ENCODE measurements at regions not wholly inside any gene's neighbourhood (a gene's known extent, or its start where the extent isn't known, plus 50 kb on each side); places are given as distances from the start of the nearest gene placed in this dataset.

DNA sequence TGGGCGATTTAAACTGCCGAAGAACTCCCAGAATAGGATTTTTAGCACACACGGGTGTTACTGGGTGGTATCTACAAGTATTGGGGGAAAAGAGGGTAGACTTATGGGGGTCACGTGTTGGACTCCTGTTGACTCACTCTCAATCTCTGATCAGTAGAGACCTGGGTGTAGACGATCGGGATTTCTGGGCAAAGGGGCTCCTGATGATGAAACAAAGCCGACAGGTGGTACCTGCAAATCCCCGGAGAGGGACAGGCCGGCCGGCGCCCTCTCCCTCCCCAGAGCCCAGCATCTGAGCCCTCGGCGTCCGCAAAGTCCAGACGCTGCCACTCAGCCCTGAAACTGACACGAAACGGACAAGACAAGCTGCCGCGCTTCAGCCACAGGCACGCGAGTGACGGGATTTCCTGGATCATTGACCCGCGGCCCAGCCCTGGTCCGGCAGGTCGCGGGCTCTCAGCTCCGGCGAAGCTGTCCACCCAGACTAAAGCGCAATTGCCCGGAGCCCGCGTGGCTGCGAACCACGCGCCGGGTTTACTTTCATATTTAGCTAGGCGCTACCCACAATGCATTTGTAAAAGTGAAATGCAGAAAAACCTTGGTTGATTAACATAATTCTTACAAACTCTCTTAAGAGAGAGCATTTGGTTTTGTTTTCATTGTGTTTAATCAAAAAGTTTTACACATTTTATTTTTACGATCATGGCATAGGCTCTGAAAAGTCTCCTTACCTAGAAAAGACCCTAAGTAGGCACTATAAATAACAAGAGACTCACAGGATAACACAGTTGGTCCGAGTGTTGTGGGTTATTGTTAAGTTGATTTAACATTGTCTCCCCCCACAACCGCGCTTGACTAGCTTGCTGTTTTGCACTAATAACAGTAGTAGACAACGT is 56.9 kb upstream of the EZH2 start:
- Histone ChIP-seq H2AFZ (replicated peaks; ENCODE audit: low read length, poor library complexity) (peak overlapping the region; percentile 95), H3K23ac (ENCODE audit: low read depth, low read length) (peak overlapping the region; percentile 0; the same call in 1 of the 2 replicates), H3K4me3 (ENCODE audit: insufficient read depth, low read depth, low read length) (peak overlapping the region; percentile 80), H3K36me3 (ENCODE audit: control insufficient read depth, insufficient read depth, low read length) (no peaks in the 10 kb centered on the region), H4K91ac (ENCODE audit: insufficient read depth, low read depth, low read length) (peak overlapping the region; percentile 73), H3K4me2 (ENCODE audit: low read depth, low read length) (peak overlapping the region; percentile 83), H4K5ac (ENCODE audit: low read depth, low read length) (no peak overlapping the region), H2AK5ac (ENCODE audit: low read depth, low read length) (no peak overlapping the region), H3K4me1 (ENCODE audit: control insufficient read depth, insufficient read depth, low read length) (no peaks in the 10 kb centered on the region), H2AK9ac (replicated peaks; ENCODE audit: low read depth, low read length, poor library complexity) (peak overlapping the region; percentile 79), H2BK120ac (ENCODE audit: low read depth, low read length) (peak overlapping the region; percentile 73), H3K14ac (replicated peaks; ENCODE audit: low read depth, low read length) (peak overlapping the region; percentile 54; the same call in 1 of the 2 replicates), H3K27ac (ENCODE audit: insufficient read depth, low read length) (peak overlapping the region; percentile 70), H3K9me3 (ENCODE audit: control insufficient read depth, insufficient read depth, low read length) (no peaks in the 10 kb centered on the region), H2BK20ac (ENCODE audit: low read depth, low read length) (no peak overlapping the region), H2BK5ac (ENCODE audit: low read depth, low read length, poor library complexity, severe bottlenecking) (peak overlapping the region; percentile 83), H3K9me1 (ENCODE audit: insufficient read depth, low read length) (no peaks in the 10 kb centered on the region; the same call in 1 of the 2 replicates), H4K20me1 (ENCODE audit: insufficient read depth, low read length) (no peaks in the 10 kb centered on the region), H4K8ac (ENCODE audit: low read depth in 2 of 2, low read length in 2 of 2) (peak overlapping the region; percentile 47 to 61), H3K9ac (ENCODE audit: low read depth, low read length) (peak overlapping the region; percentile 77), H3K4ac (ENCODE audit: low read depth, low read length) (peak overlapping the region; percentile 49; the same call in 1 of the 2 replicates), H3K27me3 (ENCODE audit: control insufficient read depth, insufficient read depth, low read length) (no peaks in the 10 kb centered on the region), H2BK15ac (ENCODE audit: low read depth, low read length) (no peak overlapping the region), H3K56ac (ENCODE audit: extremely low read depth, insufficient read depth, low read length) (no peak overlapping the region), H3K18ac (ENCODE audit: low read depth, low read length) (peak overlapping the region; percentile 40; the same call in 1 of the 2 replicates), H3K79me1 (ENCODE audit: low read depth in 1 of 2, low read length in 2 of 2) (no peaks in the 10 kb centered on the region)
- DNase-seq (peak; percentile 91), ATAC-seq (ENCODE audit: low read depth) (peak; percentile 92)
- 1% methylated on average over 19 of the region's 43 CpGs; no CpG with 5 or more reads in 1 of the 2 experiments for WGBS, 2 experiments (ENCODE audit: extremely low coverage in 2 of 2, insufficient read length in 1 of 2)
- POLR2A ChIA-PET (ENCODE audit: unreplicated experiment): interaction anchor here (0.5 kb wide), 2 partner anchors 25 to 375 kb away, joined by 3 to 4 read pairs; no protein-coding TSS in a partner anchor
- TF ChIP-seq BHLHE40 (IDR thresholded peaks at IDR 0.05; ENCODE audit: low read depth, low read length): peak; percentile 23; the same call in 1 of the 2 replicates
- TF ChIP-seq MXI1 (IDR thresholded peaks at IDR 0.05; ENCODE audit: borderline replicate concordance, low read depth, low read length): peak; percentile 93
- peak; percentile 79 for TF ChIP-seq FOS (IDR thresholded peaks at IDR 0.05; ENCODE audit: low read depth, low read length)
- TF ChIP-seq, protein P1, sequence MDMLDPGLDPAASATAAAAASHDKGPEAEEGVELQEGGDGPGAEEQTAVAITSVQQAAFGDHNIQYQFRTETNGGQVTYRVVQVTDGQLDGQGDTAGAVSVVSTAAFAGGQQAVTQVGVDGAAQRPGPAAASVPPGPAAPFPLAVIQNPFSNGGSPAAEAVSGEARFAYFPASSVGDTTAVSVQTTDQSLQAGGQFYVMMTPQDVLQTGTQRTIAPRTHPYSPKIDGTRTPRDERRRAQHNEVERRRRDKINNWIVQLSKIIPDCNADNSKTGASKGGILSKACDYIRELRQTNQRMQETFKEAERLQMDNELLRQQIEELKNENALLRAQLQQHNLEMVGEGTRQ (IDR thresholded peaks at IDR 0.05; ENCODE audit: low read depth, low read length): peak; percentile 84
- no peak for TF ChIP-seq SMC3 (IDR thresholded peaks at IDR 0.05; ENCODE audit: low read depth, low read length)
- TF ChIP-seq, protein P2, sequence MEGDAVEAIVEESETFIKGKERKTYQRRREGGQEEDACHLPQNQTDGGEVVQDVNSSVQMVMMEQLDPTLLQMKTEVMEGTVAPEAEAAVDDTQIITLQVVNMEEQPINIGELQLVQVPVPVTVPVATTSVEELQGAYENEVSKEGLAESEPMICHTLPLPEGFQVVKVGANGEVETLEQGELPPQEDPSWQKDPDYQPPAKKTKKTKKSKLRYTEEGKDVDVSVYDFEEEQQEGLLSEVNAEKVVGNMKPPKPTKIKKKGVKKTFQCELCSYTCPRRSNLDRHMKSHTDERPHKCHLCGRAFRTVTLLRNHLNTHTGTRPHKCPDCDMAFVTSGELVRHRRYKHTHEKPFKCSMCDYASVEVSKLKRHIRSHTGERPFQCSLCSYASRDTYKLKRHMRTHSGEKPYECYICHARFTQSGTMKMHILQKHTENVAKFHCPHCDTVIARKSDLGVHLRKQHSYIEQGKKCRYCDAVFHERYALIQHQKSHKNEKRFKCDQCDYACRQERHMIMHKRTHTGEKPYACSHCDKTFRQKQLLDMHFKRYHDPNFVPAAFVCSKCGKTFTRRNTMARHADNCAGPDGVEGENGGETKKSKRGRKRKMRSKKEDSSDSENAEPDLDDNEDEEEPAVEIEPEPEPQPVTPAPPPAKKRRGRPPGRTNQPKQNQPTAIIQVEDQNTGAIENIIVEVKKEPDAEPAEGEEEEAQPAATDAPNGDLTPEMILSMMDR (conservative IDR thresholded peaks at IDR 0.05; ENCODE audit: low read depth, low read length): no peak
- CTCF ChIA-PET: interaction anchor here (0.7 kb wide), 2 partner anchors 20 to 563 kb away, joined by 3 to 4 read pairs; no protein-coding TSS in a partner anchor
- in situ Hi-C loops (cut with MboI; ENCODE audit: low sequenced_read_pairs) (no loop called here), intact Hi-C loops (cut with micrococcal nuclease) (loop anchor here (1.0 to 5.0 kb wide), 3 partner anchors 57 to 241 kb away; partner anchors contain the start of gene EZH2), dilution Hi-C loops (cut with HindIII; ENCODE audit: low sequenced_read_pairs, unreplicated experiment) (no loop called here)
- BruUV-seq (replicated peaks): no TSS peak

Measured in IMR-90 (cell line).